MM.1S (cell line): ENCODE measurements at regions not wholly inside any gene's neighbourhood (a gene's known extent, or its start where the extent isn't known, plus 50 kb on each side); places are given as distances from the start of the nearest gene placed in this dataset.

Experiments
- DNase-seq: peaks from one replicate; pipeline ENCODE4 v3.0.0-alpha.2; 2015
- H2AFZ ChIP-seq: fragments of 300-600 bp; sonication (generic); 2 replicates; pipeline ENCODE4 v1.6.0; 2016; ENCODE audit warnings: antibody characterized with exemption, low read length
- H3F3A ChIP-seq: fragments of 300-600 bp; sonication (generic); 2 replicates; pipeline ENCODE4 v1.6.1; 2016; ENCODE audit warnings: mild to moderate bottlenecking, antibody characterized with exemption, low read length, moderate library complexity, mixed read lengths; ENCODE audit not compliant: insufficient read depth
- H3K27ac ChIP-seq: fragments of 300-600 bp; sonication (generic); 2 replicates; pipeline ENCODE4 v1.5.1; 2016; ENCODE audit warnings: mild to moderate bottlenecking, low read length
- H3K27me3 ChIP-seq: fragments of 300-600 bp; sonication (generic); replicated peaks from 2 replicates; pipeline ENCODE4 v1.6.0; 2016; ENCODE audit warnings: low read length; ENCODE audit not compliant: insufficient read depth
- H3K36me3 ChIP-seq: fragments of 300-600 bp; sonication (generic); replicated peaks from 2 replicates; pipeline ENCODE4 v1.6.1; 2016; ENCODE audit warnings: mild to moderate bottlenecking, low read length, mixed read lengths; ENCODE audit not compliant: insufficient read depth
- H3K4me1 ChIP-seq: fragments of 300-600 bp; sonication (generic); 2 replicates; pipeline ENCODE4 v1.6.1; 2016; ENCODE audit warnings: low read length, mixed read lengths
- H3K4me2 ChIP-seq: fragments of 300-600 bp; sonication (generic); 2 replicates; pipeline ENCODE4 v1.6.0; 2016; ENCODE audit warnings: low read depth, low read length
- H3K4me3 ChIP-seq: fragments of 300-600 bp; sonication (generic); 2 replicates; pipeline ENCODE4 v1.5.1; 2016; ENCODE audit warnings: low read length, mixed read lengths
- H3K79me2 ChIP-seq: fragments of 300-600 bp; sonication (generic); 2 replicates; pipeline ENCODE4 v1.6.1; 2016; ENCODE audit warnings: mixed run types, low read length, mixed read lengths
- H3K9ac ChIP-seq: fragments of 300-600 bp; sonication (generic); 2 replicates; pipeline ENCODE4 v1.6.1; 2016; ENCODE audit warnings: low read length, mixed read lengths
- H3K9me2 ChIP-seq: fragments of 300-600 bp; sonication (generic); replicated peaks from 2 replicates; pipeline ENCODE4 v1.6.1; 2016; ENCODE audit warnings: mild to moderate bottlenecking, low read length, mixed read lengths; ENCODE audit not compliant: insufficient read depth
- H3K9me3 ChIP-seq: fragments of 300-600 bp; sonication (generic); replicated peaks from 2 replicates; pipeline ENCODE4 v1.6.1; 2016; ENCODE audit warnings: mild to moderate bottlenecking, low read length, mixed read lengths; ENCODE audit not compliant: insufficient read depth
- H4K20me1 ChIP-seq: fragments of 300-600 bp; sonication (generic); 2 replicates; pipeline ENCODE4 v1.6.1; 2016; ENCODE audit warnings: mild to moderate bottlenecking, low read length, moderate library complexity, mixed read lengths; ENCODE audit not compliant: insufficient read depth
- CTCF ChIP-seq: fragments of 300-600 bp; sonication (generic); IDR thresholded peaks from 2 replicates; pipeline ENCODE4 v1.5.1; 2016; ENCODE audit warnings: antibody characterized with exemption, low read length, mixed read lengths
- EZH2 ChIP-seq: fragments of 300-600 bp; sonication (generic); optimal IDR thresholded peaks from 2 replicates; pipeline ENCODE3; 2017; ENCODE audit warnings: low read depth, mild to moderate bottlenecking, antibody characterized with exemption, low read length, mixed read lengths
- EZH2phosphoT487 ChIP-seq: fragments of 300-600 bp; sonication (generic); IDR thresholded peaks from 2 replicates; pipeline ENCODE4 v1.6.1; 2018; ENCODE audit warnings: antibody characterized with exemption, low read length

GRCh38 chr13:50726164-50726563 lies 117.3 kb downstream of the DLEU7 start:
- Histone ChIP-seq H2AFZ (no peak overlapping the region), H3K27me3 (no peaks in the 10 kb centered on the region), H3K27ac (no peak overlapping the region), H4K20me1 (no peaks in the 10 kb centered on the region), H3K9me3 (no peaks in the 10 kb centered on the region), H3F3A (no peaks in the 10 kb centered on the region), H3K4me1 (no peaks in the 10 kb centered on the region), H3K79me2 (no peaks in the 10 kb centered on the region), H3K4me2 (no peak overlapping the region), H3K9me2 (no peaks in the 10 kb centered on the region), H3K36me3 (no peaks in the 10 kb centered on the region), H3K4me3 (no peak overlapping the region), H3K9ac (no peak overlapping the region)
- no peak for DNase-seq
- TF ChIP-seq EZH2 (no peak), EZH2phosphoT487 (no peak), CTCF (no peak)

- DNase-seq: no peak
- no peaks in the 10 kb centered on the region for H3K79me2 ChIP-seq
- no peaks in the 10 kb centered on the region for H4K20me1 ChIP-seq
- H3K4me2 ChIP-seq: no peak overlapping the region
- no peaks in the 10 kb centered on the region for H3K9me2 ChIP-seq
- H2AFZ ChIP-seq: no peak overlapping the region
- no peak overlapping the region for H3K4me3 ChIP-seq
- H3K27ac ChIP-seq: no peak overlapping the region
- no peaks in the 10 kb centered on the region for H3K9me3 ChIP-seq
- H3K9ac ChIP-seq: no peak overlapping the region
- H3K36me3 ChIP-seq: no peaks in the 10 kb centered on the region
- no peaks in the 10 kb centered on the region for H3F3A ChIP-seq
- no peaks in the 10 kb centered on the region for H3K4me1 ChIP-seq
- H3K27me3 ChIP-seq: no peaks in the 10 kb centered on the region
- no peak for TF ChIP-seq EZH2phosphoT487
Measured at GRCh38 chr13:50729177-50729576, 114.3 kb downstream of the DLEU7 start.

GRCh38 chr13:50730496-50731351 lies 112.8 kb downstream of the DLEU7 start:
- no peak overlapping the region for H3K27ac ChIP-seq
- TF ChIP-seq CTCF (no peak), EZH2phosphoT487 (no peak), EZH2 (no peak)
- no peak overlapping the region for H3K9ac ChIP-seq
- H3K36me3 ChIP-seq: no peaks in the 10 kb centered on the region
- no peaks in the 10 kb centered on the region for H3K4me1 ChIP-seq
- H3K79me2 ChIP-seq: no peaks in the 10 kb centered on the region
- H3K4me3 ChIP-seq: no peak overlapping the region
- H3K27me3 ChIP-seq: no peaks in the 10 kb centered on the region
- H4K20me1 ChIP-seq: no peaks in the 10 kb centered on the region
- no peak for DNase-seq
- H3K9me2 ChIP-seq: no peaks in the 10 kb centered on the region
- no peak overlapping the region for H3K4me2 ChIP-seq
- no peak overlapping the region for H2AFZ ChIP-seq
- H3K9me3 ChIP-seq: no peaks in the 10 kb centered on the region
- H3F3A ChIP-seq: no peaks in the 10 kb centered on the region

GRCh38 chr13:50731400-50731799 lies 112.1 kb downstream of the DLEU7 start:
- H3K27me3 ChIP-seq: no peaks in the 10 kb centered on the region
- H3K9me3 ChIP-seq: no peaks in the 10 kb centered on the region
- no peak overlapping the region for H2AFZ ChIP-seq
- no peaks in the 10 kb centered on the region for H3K79me2 ChIP-seq
- H3K4me3 ChIP-seq: no peak overlapping the region
- no peaks in the 10 kb centered on the region for H3F3A ChIP-seq
- H3K4me1 ChIP-seq: no peaks in the 10 kb centered on the region
- no peaks in the 10 kb centered on the region for H4K20me1 ChIP-seq
- TF ChIP-seq CTCF (no peak), EZH2phosphoT487 (no peak), EZH2 (no peak)
- no peak overlapping the region for H3K4me2 ChIP-seq
- DNase-seq: no peak
- no peaks in the 10 kb centered on the region for H3K9me2 ChIP-seq
- no peaks in the 10 kb centered on the region for H3K36me3 ChIP-seq
- H3K9ac ChIP-seq: no peak overlapping the region
- no peak overlapping the region for H3K27ac ChIP-seq
